Liver (tissue), 8 donors: ENCODE measurements at regions not wholly inside any gene's neighbourhood (a gene's known extent, or its start where the extent isn't known, plus 50 kb on each side); places are given as distances from the start of the nearest gene placed in this dataset.

ENCODE experiments used
- DNase-seq: peaks from one replicate; pipeline ENCODE4 v3.0.0-alpha.2; 2017; ENCODE audit warnings: low spot score
- H3K27ac ChIP-seq, 2 donors: one replicate each; pipeline ENCODE4 v1.7.0; 2013; ENCODE audit warnings: inconsistent platforms in 2 of 2, low read length in 2 of 2, control low read depth in 1 of 2, low read depth in 1 of 2, mild to moderate bottlenecking in 1 of 2
- H3K27me3 ChIP-seq, 4 donors: one replicate each; pipeline versions ENCODE4 v1.6.1 to v1.7.0; 2013; ENCODE audit warnings: low read length in 3 of 4, inconsistent platforms in 1 of 4, mild to moderate bottlenecking in 1 of 4, moderate library complexity in 1 of 4; ENCODE audit not compliant: control insufficient read depth in 4 of 4, insufficient read depth in 4 of 4
- H3K36me3 ChIP-seq, 4 donors: one replicate each; pipeline versions ENCODE4 v1.6.1 to v1.7.0; 2013; ENCODE audit warnings: low read length in 3 of 4, mild to moderate bottlenecking in 3 of 4, low read depth in 1 of 4, moderate library complexity in 1 of 4; ENCODE audit not compliant: control insufficient read depth in 4 of 4, insufficient read depth in 3 of 4
- H3K4me1 ChIP-seq, 4 donors: one replicate each; pipeline versions ENCODE4 v1.6.1 to v1.7.0; 2013; ENCODE audit warnings: low read length in 3 of 4, mild to moderate bottlenecking in 3 of 4, moderate library complexity in 1 of 4; ENCODE audit not compliant: control insufficient read depth in 4 of 4, insufficient read depth in 4 of 4
- H3K4me3 ChIP-seq, 3 donors: one replicate each; pipeline versions ENCODE4 v1.6.1 to v1.7.0; 2013; ENCODE audit warnings: low read length in 3 of 3, control low read depth in 1 of 3, low read depth in 1 of 3, mild to moderate bottlenecking in 1 of 3
- H3K9ac ChIP-seq, 2 donors: one replicate each; pipeline ENCODE4 v1.7.0; 2013; ENCODE audit warnings: low read length in 2 of 2, mild to moderate bottlenecking in 2 of 2, moderate library complexity in 2 of 2, control low read depth in 1 of 2, low read depth in 1 of 2
- H3K9me3 ChIP-seq, 4 donors: one replicate each; pipeline versions ENCODE4 v1.6.1 to v1.7.0; 2013; ENCODE audit warnings: low read length in 3 of 4; ENCODE audit not compliant: control insufficient read depth in 4 of 4
- ATF3 ChIP-seq: IDR thresholded peaks from 2 replicates; pipeline ENCODE4 v1.6.1; 2016; ENCODE audit warnings: antibody characterized with exemption
- CTCF ChIP-seq: fragments of 150-350 bp; IDR thresholded peaks from 2 replicates; pipeline ENCODE4 v1.5.1; 2017; ENCODE audit warnings: improper control_type of control experiment, low read depth, low read length; ENCODE audit not compliant: missing input control
- EGR1 ChIP-seq, 2 donors: IDR thresholded peaks; 2 replicates each; pipeline ENCODE4 v1.6.1; 2016 to 2018; ENCODE audit warnings: antibody characterized with exemption in 2 of 2, low read depth in 2 of 2
- FOXA1 ChIP-seq: IDR thresholded peaks from 2 replicates; pipeline ENCODE4 v1.6.1; 2016; ENCODE audit warnings: antibody characterized with exemption
- FOXA2 ChIP-seq: IDR thresholded peaks from 2 replicates; pipeline ENCODE4 v1.6.1; 2016; ENCODE audit warnings: antibody characterized with exemption
- GABPA ChIP-seq, 2 donors: IDR thresholded peaks in 1 of 2; conservative IDR thresholded peaks in 1 of 2; 2 replicates each; pipeline ENCODE4 v1.6.1; 2016; ENCODE audit warnings: antibody characterized with exemption in 2 of 2, mild to moderate bottlenecking in 1 of 2, moderate library complexity in 1 of 2
- HNF4A ChIP-seq, 2 donors: conservative IDR thresholded peaks; 2 replicates each; pipeline ENCODE4 v1.6.1; 2016; ENCODE audit warnings: antibody characterized with exemption in 2 of 2, mild to moderate bottlenecking in 2 of 2
- HNF4G ChIP-seq: IDR thresholded peaks from 2 replicates; pipeline ENCODE4 v1.6.1; 2016; ENCODE audit warnings: antibody characterized with exemption
- JUND ChIP-seq, 2 donors: IDR thresholded peaks; 2 replicates each; pipeline ENCODE4 v1.6.1; 2016; ENCODE audit warnings: antibody characterized with exemption in 2 of 2
- MAX ChIP-seq: IDR thresholded peaks from 2 replicates; pipeline ENCODE4 v1.6.1; 2016; ENCODE audit warnings: antibody characterized with exemption
- NR2F2 ChIP-seq: IDR thresholded peaks from 2 replicates; pipeline ENCODE4 v1.6.1; 2016; ENCODE audit warnings: antibody characterized with exemption
- RAD21 ChIP-seq, 2 donors: IDR thresholded peaks; 2 replicates each; pipeline ENCODE4 v1.6.1; 2016; ENCODE audit warnings: antibody characterized with exemption in 2 of 2, mild to moderate bottlenecking in 2 of 2
- RXRA ChIP-seq, 2 donors: IDR thresholded peaks; 2 replicates each; pipeline ENCODE4 v1.6.1; 2017 to 2018; ENCODE audit warnings: antibody characterized with exemption in 2 of 2, mild to moderate bottlenecking in 1 of 2
- SP1 ChIP-seq: IDR thresholded peaks from 2 replicates; pipeline ENCODE4 v1.6.1; 2018; ENCODE audit warnings: antibody characterized with exemption, mild to moderate bottlenecking
- TAF1 ChIP-seq: conservative IDR thresholded peaks from 2 replicates; pipeline ENCODE4 v1.6.1; 2016; ENCODE audit warnings: antibody characterized with exemption, mild to moderate bottlenecking
- YY1 ChIP-seq: IDR thresholded peaks from 2 replicates; pipeline ENCODE4 v1.6.1; 2016; ENCODE audit warnings: antibody characterized with exemption, mild to moderate bottlenecking
- ZBTB33 ChIP-seq: IDR thresholded peaks from 2 replicates; pipeline ENCODE4 v1.6.1; 2016; ENCODE audit warnings: antibody characterized with exemption
- WGBS: extraction: QIAGEN DNeasy Blood & Tissue Kit; methylation state at CpG from one replicate; pipeline ENCODE4 v1.1.7; 2013; 5-methylcytosine and 5-hydroxymethylcytosine counted together
- donor health status: healthy.
- donor health status: healthy.
- donor health status: healthy.
- donor health status: healthy.
- donor health status: healthy.

GRCh38 chrX:42678133-42678532 lies 99.8 kb downstream of the PPP1R2C start:
- H3K4me3 ChIP-seq: no peak overlapping the region
- H3K27me3 ChIP-seq: peaks cover 0 to 2% (median 0%) of the 10 kb centered on the region in 4 donors
- H3K9ac ChIP-seq: no peak overlapping the region
- H3K36me3 ChIP-seq: no peaks in the 10 kb centered on the region
- peaks cover 0 to 3% (median 0%) of the 10 kb centered on the region in 4 donors for H3K9me3 ChIP-seq
- 71% methylated on average over 6 of the region's 6 CpGs for WGBS
- no peak overlapping the region for H3K27ac ChIP-seq
- no peak for DNase-seq
- peaks cover 0 to 4% (median 0%) of the 10 kb centered on the region in 4 donors for H3K4me1 ChIP-seq
- TF ChIP-seq JUND (IDR thresholded peaks at IDR 0.05): no peak
- peak; percentile 25 to 71 for TF ChIP-seq RAD21 (IDR thresholded peaks at IDR 0.05)

GRCh38 chrX:42673301-42673810 lies 104.6 kb downstream of the PPP1R2C start:
- no peak overlapping the region for H3K27ac ChIP-seq
- no peak overlapping the region for H3K4me3 ChIP-seq
- no peaks in the 10 kb centered on the region for H3K4me1 ChIP-seq
- peak in 1 of 2 donors; percentile 13 for TF ChIP-seq RXRA (IDR thresholded peaks at IDR 0.05)
- TF ChIP-seq ATF3: no peak
- H3K27me3 ChIP-seq: no peaks in the 10 kb centered on the region
- H3K9ac ChIP-seq: no peak overlapping the region
- H3K9me3 ChIP-seq: peaks cover 0 to 6% (median 2%) of the 10 kb centered on the region in 4 donors
- H3K36me3 ChIP-seq: no peaks in the 10 kb centered on the region
- DNase-seq: no peak

GRCh38 chrX:42664680-42665079 lies 113.3 kb downstream of the PPP1R2C start:
- Histone ChIP-seq H3K4me1 (no peaks in the 10 kb centered on the region), H3K9ac (no peak overlapping the region), H3K36me3 (no peaks in the 10 kb centered on the region), H3K4me3 (no peak overlapping the region), H3K27me3 (no peaks in the 10 kb centered on the region), H3K9me3 (peaks cover 0 to 3% (median 0%) of the 10 kb centered on the region in 4 donors), H3K27ac (no peak overlapping the region)
- TF ChIP-seq FOXA1 (no peak), FOXA2 (no peak), EGR1 (IDR thresholded peaks at IDR 0.05; ENCODE audit: low read depth in 2 of 2) (no peak), RAD21 (IDR thresholded peaks at IDR 0.05) (no peak), YY1 (no peak), HNF4G (no peak), GABPA (IDR thresholded peaks at IDR 0.05 in 1 of 2, conservative IDR thresholded peaks at IDR 0.05 in 1 of 2) (no peak), ZBTB33 (no peak)
- WGBS: 69% methylated on average over 3 of the region's 3 CpGs
- DNase-seq: no peak

GRCh38 chrX:42628471-42628870 lies 149.5 kb downstream of the PPP1R2C start:
- Histone ChIP-seq H3K4me1 (no peaks in the 10 kb centered on the region), H3K27me3 (peaks cover 0 to 6% (median 0%) of the 10 kb centered on the region in 4 donors), H3K27ac (no peak overlapping the region), H3K4me3 (no peak overlapping the region), H3K9me3 (no peaks in the 10 kb centered on the region), H3K9ac (no peak overlapping the region), H3K36me3 (no peaks in the 10 kb centered on the region)
- no peak for DNase-seq
- no peak for TF ChIP-seq SP1
- TF ChIP-seq RAD21 (IDR thresholded peaks at IDR 0.05): no peak
- TF ChIP-seq MAX: no peak
- TF ChIP-seq ZBTB33: no peak
- TF ChIP-seq HNF4A (conservative IDR thresholded peaks at IDR 0.05): no peak
- TF ChIP-seq NR2F2: no peak
- TF ChIP-seq CTCF: no peak
- TF ChIP-seq TAF1: no peak
- TF ChIP-seq YY1: no peak
- no peak for TF ChIP-seq GABPA (IDR thresholded peaks at IDR 0.05 in 1 of 2, conservative IDR thresholded peaks at IDR 0.05 in 1 of 2)
